GM21390 (cell line): ENCODE measurements at regions not wholly inside any gene's neighbourhood (a gene's known extent, or its start where the extent isn't known, plus 50 kb on each side); places are given as distances from the start of the nearest gene placed in this dataset.
"Not testable (repeated sequence)": the region's sequence is repeated elsewhere in the genome, so short reads cannot be mapped to it uniquely, and the experiment has no call there.

Source experiments
- ATAC-seq: cut with Tn5 transposase; IDR thresholded peaks from one replicate; pipeline ENCODE4 v1.9.1; 2021; ENCODE audit not compliant: unreplicated experiment

DNA sequence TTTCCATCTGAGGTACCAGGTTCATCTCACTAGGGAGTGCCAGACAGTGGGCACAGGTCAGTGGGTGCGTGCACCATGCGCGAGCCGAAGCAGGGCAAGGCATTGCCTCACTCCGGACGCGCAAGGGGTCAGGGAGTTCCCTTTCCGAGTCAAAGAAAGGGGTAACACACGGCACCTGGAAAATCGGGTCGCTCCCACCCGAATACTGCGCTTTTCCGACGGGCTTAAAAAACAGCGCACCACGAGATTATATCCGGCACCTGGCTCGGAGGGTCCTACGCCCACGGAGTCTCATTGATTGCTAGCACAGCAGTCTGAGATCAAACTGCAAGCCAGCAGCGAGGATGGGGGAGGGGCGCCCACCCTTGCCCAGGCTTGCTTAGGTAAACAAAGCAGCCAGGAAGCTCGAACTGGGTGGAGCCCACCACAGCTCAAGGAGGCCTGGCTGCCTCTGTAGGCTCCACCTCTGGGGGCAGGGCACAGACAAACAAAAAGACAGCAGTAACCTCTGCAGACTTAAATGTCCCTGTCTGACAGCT is 242.5 kb downstream of the CYLC2 start:
- ATAC-seq = not testable (repeated sequence)

DNA sequence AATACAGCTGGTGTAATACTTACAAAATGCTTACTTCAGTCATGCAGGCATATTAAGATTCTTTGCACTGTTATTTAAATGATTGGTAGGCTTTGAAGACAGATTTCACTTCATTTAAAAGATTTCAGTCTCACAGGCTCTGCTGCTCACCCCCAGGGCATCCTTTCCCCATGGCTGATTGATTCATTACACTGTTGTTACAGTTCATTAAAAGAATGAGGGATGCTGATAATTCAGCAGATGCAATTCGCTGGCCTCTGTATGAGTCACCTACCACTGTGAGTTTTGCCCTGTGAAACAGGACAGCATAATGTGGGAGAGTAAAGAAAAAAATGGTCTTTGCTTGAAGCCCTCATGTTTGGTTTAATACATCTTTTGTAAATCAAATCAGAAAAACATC is 246.9 kb downstream of the CYLC2 start:
- ATAC-seq = no peak

GRCh38 chr9:103242486-103242885 is 247.4 kb downstream of the CYLC2 start:
- ATAC-seq = no peak

GRCh38 chr9:103243553-103243952 is 248.4 kb downstream of the CYLC2 start:
- no peak for ATAC-seq

- no peak for ATAC-seq
These were observed 250.2 kb downstream of the CYLC2 start for GRCh38 chr9:103245369-103245768.

DNA sequence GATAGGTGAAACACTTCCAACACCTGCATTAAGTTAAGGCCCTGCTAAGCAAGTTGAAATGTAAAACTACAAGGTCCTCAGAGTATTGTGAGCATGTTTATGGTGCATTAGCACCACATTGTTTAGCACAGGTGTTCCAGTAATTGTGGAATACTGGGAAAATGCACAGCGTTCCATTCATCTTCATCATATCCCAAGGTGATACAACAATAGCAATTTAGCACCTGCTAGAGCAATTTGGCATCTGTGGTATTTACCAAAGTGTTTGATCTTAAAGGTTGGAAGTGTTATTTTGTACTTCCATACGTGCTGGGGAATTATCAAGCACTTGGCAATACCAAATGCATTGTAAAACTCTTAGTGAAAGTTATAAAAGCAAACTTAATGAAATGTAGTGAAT is 266.8 kb downstream of the CYLC2 start:
- ATAC-seq = no peak

GRCh38 chr9:103266064-103266463 is 270.9 kb downstream of the CYLC2 start:
- ATAC-seq = no peak

- no peak for ATAC-seq
These were observed 282.1 kb downstream of the CYLC2 start for GRCh38 chr9:103277240-103277639.

DNA sequence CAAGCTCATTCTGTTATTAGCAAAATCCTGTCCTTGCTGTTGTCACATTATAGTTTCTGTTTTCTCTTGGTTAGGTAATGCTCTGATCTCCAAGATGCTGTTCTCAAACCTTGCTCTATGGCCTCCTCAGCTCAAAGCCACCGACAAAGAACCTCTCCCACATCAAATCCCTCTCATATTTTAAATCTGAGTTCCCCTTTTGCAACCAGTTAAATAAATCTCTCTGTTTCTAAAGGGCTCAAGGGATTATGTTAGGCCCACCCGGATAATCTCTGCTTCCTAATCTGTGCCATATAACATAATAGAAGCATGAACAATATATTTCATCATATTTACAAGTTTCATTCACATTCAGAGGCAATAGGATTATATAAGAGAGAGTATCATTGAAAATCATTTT is 286.0 kb downstream of the CYLC2 start:
- ATAC-seq = no peak

- no peak for ATAC-seq
These were observed 292.2 kb downstream of the CYLC2 start for GRCh38 chr9:103287361-103287760.

- ATAC-seq = no peak
These were observed 301.1 kb downstream of the CYLC2 start for GRCh38 chr9:103296189-103296588.

DNA sequence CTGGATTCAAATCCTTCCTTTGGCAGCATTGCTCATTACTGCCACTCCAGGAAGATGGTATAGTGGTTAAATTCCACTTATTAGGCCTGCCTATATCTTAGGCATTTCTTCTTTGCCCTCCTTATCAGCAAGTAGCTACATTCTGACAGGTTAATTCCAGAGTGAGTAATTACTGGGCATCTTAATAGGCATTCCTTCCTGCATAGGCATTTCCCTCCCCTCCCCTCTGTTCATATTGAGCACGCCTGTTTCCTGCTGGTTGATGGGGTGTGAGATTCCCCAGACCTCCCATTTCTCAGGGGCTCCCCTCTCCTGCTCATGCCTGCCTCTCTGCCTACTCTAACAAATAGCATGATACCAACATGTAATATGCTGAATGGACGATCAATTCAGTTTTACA is 305.9 kb downstream of the CYLC2 start:
- no peak for ATAC-seq

- no peak for ATAC-seq
These were observed 309.7 kb downstream of the CYLC2 start for GRCh38 chr9:103304797-103305196.

DNA sequence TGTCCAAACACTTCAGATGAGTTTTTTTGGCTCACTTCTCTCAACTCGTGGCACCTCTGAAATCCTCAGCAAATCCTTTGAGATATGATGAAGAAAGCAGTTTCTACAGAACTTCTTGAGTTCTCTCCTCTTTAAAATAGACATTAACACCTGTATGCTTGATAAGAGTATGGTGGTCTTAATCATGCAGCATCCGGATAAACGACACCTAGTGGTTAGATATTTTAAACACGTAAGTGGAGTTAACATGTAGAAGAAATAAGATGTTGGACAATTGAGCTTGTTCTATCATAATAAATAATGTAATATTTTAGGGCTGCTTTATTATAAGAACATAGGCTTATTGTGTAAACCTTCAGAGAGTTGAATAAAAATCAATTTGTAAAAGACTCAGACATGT is 324.8 kb downstream of the CYLC2 start:
- no peak for ATAC-seq

DNA sequence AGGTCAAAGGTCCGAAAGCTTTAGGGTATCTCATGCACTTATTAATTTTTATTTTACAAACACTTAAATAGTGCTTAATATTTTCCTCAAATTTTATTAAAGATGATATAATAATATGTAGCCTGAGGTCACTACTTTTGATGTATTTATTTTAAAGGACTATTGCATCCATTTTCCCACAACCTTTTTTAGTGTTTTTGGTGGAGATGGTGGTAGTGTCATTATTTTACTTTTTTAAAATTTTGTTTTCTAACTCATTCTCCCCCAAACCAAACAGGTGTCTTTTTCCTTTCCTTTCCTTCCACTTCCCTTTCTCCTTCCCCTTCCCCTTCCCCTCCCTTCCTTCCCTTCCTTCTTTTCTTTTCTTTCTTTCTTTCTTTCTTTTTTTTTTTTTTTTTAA is 328.6 kb downstream of the CYLC2 start:
- ATAC-seq = no peak

DNA sequence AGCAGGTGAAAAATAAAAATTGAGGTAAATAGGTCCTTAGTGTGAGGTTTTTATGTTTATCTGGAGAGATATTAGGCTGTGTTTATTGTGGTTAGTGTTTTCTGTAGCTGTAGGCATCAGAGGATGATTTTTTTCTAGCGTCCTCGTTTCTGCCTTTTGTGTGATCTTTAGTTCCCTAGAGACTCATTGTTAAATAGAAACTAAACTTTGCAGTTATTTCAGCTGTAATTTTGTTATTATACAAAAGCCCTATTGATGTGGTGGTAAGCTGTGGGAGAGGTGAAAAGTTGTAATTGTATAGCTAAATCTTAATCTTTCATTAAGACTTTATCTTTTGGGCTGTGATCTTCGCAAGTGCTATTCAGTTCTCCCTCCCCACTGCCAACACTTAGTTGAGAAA is 340.3 kb downstream of the CYLC2 start:
- ATAC-seq = no peak

DNA sequence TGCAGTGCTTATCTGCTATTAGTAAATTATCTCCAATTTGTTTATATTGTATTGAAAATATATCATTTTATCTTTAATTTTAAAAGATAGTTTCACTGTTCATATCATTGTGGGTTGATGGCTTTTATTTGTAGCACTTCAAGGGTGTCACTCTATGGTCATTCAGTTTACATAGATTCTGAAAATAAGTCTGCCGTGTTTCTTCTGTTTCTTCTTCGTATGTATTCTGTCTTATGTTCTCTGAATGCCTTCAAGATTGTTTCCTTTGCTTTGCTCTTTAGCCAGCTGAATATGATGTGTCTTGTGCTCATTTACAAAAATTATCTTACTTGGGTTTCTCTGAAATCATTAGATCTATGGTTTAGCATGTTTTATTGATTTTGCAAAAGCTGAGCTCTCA is 359.9 kb downstream of the CYLC2 start:
- no peak for ATAC-seq

DNA sequence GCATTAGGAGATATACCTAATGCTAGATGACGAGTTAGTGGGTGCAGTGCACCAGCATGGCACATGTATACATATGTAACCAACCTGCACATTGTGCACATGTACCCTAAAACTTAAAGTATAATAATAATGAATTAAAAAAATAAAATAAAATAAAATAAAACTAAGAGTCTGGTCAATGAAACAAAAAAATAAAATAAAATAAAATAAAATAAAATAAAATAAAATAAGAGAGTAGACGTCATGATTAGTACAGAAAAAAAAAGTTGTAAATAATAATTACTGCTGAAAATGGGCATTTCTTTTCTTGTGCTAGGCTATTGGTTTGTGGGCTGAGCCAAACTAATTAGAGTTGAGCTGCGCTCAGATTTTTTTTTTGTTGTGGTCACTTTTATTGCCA is 362.8 kb downstream of the CYLC2 start:
- ATAC-seq = not testable (repeated sequence)

DNA sequence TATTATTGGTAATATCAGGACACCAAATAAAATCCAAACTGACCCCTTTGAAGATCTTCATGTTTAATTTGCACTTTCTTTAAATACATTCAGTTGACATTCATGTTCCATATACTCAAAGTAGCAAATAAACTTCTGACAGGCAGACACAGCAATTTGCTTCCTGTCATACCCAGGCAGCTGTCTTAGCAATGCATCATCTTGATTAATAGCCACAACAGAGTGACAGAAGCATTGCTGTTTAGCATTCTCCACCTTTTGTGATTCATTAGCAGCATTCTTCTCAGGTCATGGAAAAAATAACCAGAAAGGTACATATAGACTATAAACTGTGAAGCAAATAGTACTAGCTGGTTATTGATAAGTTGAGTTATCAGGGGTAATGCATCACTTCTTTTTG is 366.8 kb downstream of the CYLC2 start:
- ATAC-seq = no peak

GRCh38 chr9:103362986-103363385 is 367.9 kb downstream of the CYLC2 start:
- ATAC-seq = no peak

GRCh38 chr9:103364753-103365152 is 369.6 kb downstream of the CYLC2 start:
- no peak for ATAC-seq

DNA sequence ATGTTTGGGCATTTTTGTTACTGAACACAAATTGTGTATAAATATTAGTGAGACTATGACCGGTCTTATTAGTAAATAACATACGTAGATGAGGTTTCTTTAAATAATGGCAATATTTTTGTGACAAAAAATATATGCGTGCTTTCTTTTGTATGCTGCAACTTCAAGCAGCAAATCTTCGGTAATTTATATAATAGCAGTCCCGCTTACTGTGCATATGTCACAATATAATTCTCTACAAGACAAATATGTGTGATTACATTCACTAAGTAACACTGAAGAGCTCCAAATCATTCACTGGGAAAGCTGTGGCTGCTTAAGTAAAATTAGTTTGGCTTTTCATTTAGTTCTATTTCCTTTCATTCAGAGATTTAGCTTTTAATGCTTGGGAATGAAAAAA is 376.0 kb downstream of the CYLC2 start:
- no peak for ATAC-seq

- ATAC-seq = no peak
These were observed 377.7 kb downstream of the CYLC2 start for GRCh38 chr9:103372828-103373227.

DNA sequence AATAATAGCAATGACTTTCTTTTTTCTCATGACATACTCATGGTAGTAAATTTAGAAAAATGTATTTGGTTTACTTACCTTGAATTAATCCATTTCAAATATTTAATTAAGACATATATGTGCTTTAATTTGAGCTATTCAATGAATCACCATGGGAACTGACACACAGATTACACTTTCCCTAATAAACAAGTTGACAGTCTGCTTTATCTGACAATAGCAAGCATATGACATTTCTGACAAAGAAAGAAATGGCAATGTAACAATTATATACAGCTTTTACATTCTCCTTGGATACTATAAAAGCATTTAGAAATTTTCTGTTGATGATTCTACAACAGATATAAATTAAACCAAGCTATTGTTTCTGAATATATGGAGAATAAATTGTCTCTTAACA is 382.5 kb downstream of the CYLC2 start:
- no peak for ATAC-seq
